ENCODE measurements at regions not wholly inside any gene's neighbourhood (a gene's known extent, or its start where the extent isn't known, plus 50 kb on each side); places are given as distances from the start of the nearest gene placed in this dataset.

GRCh38 chr7:41098846-41099245, 604.0 kb downstream of the INHBA start:
- TF ChIP-seq CTCF (IDR thresholded peaks at IDR 0.05) (no peak), POLR2A (IDR thresholded peaks at IDR 0.05) (no peak)

Measured in right lobe of liver (tissue), 4 donors.